Activated CD8-positive, alpha-beta memory T cell treated with anti-CD3 and anti-CD28 coated beads for 36 hours (primary cell): ENCODE measurements at regions not wholly inside any gene's neighbourhood (a gene's known extent, or its start where the extent isn't known, plus 50 kb on each side); places are given as distances from the start of the nearest gene placed in this dataset.

Experiments
- CTCF ChIA-PET: fragments of 350-600 bp; sonication (Branson Sonifier 250); formaldehyde crosslinking; loops from one replicate; lab custom pipeline; 2021; ENCODE audit warnings: antibody characterized with exemption; lab: Charles Lee
- POLR2A ChIA-PET: fragments of 350-600 bp; sonication (Branson Sonifier 250); formaldehyde crosslinking; loops from one replicate; lab custom pipeline; 2021; ENCODE audit warnings: antibody characterized with exemption; lab: Charles Lee

- POLR2A ChIA-PET = no interaction called here
These were observed 165.3 kb upstream of the SYT6 start for GRCh38 chr1:114318961-114319360.

GRCh38 chr1:114316204-114316603, 162.5 kb upstream of the SYT6 start:
- POLR2A ChIA-PET = no interaction called here
- CTCF ChIA-PET = no interaction called here

More at GRCh38 chr1:114318961-114319360, 165.3 kb upstream of the SYT6 start:
- CTCF ChIA-PET = interaction anchor here (2.1 kb wide), 1 partner anchor 28 kb away, joined by 8 read pairs; no protein-coding TSS in a partner anchor

- POLR2A ChIA-PET = no interaction called here
These were observed 162.0 kb upstream of the SYT6 start for GRCh38 chr1:114315631-114316030.

GRCh38 chr1:114314576-114314975, 160.9 kb upstream of the SYT6 start:
- CTCF ChIA-PET = no interaction called here
- POLR2A ChIA-PET = no interaction called here

More at GRCh38 chr1:114315631-114316030, 162.0 kb upstream of the SYT6 start:
- CTCF ChIA-PET = no interaction called here

- POLR2A ChIA-PET = no interaction called here
- CTCF ChIA-PET = no interaction called here
These were observed 160.4 kb upstream of the SYT6 start for GRCh38 chr1:114314098-114314497.

- ChIA-PET POLR2A (no interaction called here), CTCF (no interaction called here)
These were observed 157.1 kb upstream of the SYT6 start for GRCh38 chr1:114310695-114311271.

GRCh38 chr1:114302821-114303220, 149.2 kb upstream of the SYT6 start:
- ChIA-PET POLR2A (no interaction called here), CTCF (no interaction called here)

- CTCF ChIA-PET = no interaction called here
- POLR2A ChIA-PET = no interaction called here
These were observed 145.8 kb upstream of the SYT6 start for GRCh38 chr1:114299331-114299975.

- ChIA-PET POLR2A (no interaction called here), CTCF (no interaction called here)
These were observed 144.3 kb upstream of the SYT6 start for GRCh38 chr1:114298008-114298407.

GRCh38 chr1:114296413-114296812, 142.7 kb upstream of the SYT6 start:
- ChIA-PET CTCF (no interaction called here), POLR2A (no interaction called here)

- CTCF ChIA-PET = interaction anchor here (0.8 kb wide), 1 partner anchor 13 kb away, joined by 3 read pairs; no protein-coding TSS in a partner anchor
- POLR2A ChIA-PET = no interaction called here
These were observed 141.7 kb upstream of the SYT6 start for GRCh38 chr1:114295321-114295720.

GRCh38 chr1:114292835-114293234, 139.2 kb upstream of the SYT6 start:
- ChIA-PET CTCF (no interaction called here), POLR2A (no interaction called here)

GRCh38 chr1:114292194-114292593, 138.5 kb upstream of the SYT6 start:
- ChIA-PET CTCF (no interaction called here), POLR2A (no interaction called here)

GRCh38 chr1:114290776-114291175, 137.1 kb upstream of the SYT6 start:
- POLR2A ChIA-PET = no interaction called here
- CTCF ChIA-PET = no interaction called here

GRCh38 chr1:114290341-114290740, 136.7 kb upstream of the SYT6 start:
- POLR2A ChIA-PET = no interaction called here
- CTCF ChIA-PET = no interaction called here

- ChIA-PET CTCF (interaction anchor here (0.6 kb wide), 1 partner anchor 305 kb away, joined by 3 read pairs; no protein-coding TSS in a partner anchor), POLR2A (no interaction called here)
These were observed 136.2 kb upstream of the SYT6 start for GRCh38 chr1:114289824-114290223.

- CTCF ChIA-PET = interaction anchor here (0.6 kb wide), 1 partner anchor 305 kb away, joined by 3 read pairs; no protein-coding TSS in a partner anchor
- POLR2A ChIA-PET = no interaction called here
These were observed 135.6 kb upstream of the SYT6 start for GRCh38 chr1:114289306-114289705.

GRCh38 chr1:114286960-114287359, 133.3 kb upstream of the SYT6 start:
- CTCF ChIA-PET = interaction anchor here (0.7 kb wide), 1 partner anchor 310 kb away, joined by 3 read pairs; no protein-coding TSS in a partner anchor

GRCh38 chr1:114286179-114286578, 132.5 kb upstream of the SYT6 start:
- CTCF ChIA-PET = no interaction called here
- POLR2A ChIA-PET = no interaction called here

More at GRCh38 chr1:114286960-114287359, 133.3 kb upstream of the SYT6 start:
- POLR2A ChIA-PET = no interaction called here

- POLR2A ChIA-PET = no interaction called here
- CTCF ChIA-PET = interaction anchor here (0.8 to 2.2 kb wide), 11 partner anchors 12 to 433 kb away, joined by 3 to 13 read pairs (median 3); partner anchors contain the start of gene OLFML3
These were observed 129.2 kb upstream of the SYT6 start for GRCh38 chr1:114282751-114283403.
